Activated T-cell treated with anti-CD3 and anti-CD28 coated beads for 48 hours (primary cell): ENCODE measurements at regions not wholly inside any gene's neighbourhood (a gene's known extent, or its start where the extent isn't known, plus 50 kb on each side); places are given as distances from the start of the nearest gene placed in this dataset.

ENCODE experiments used
- DNase-seq: peaks from one replicate; pipeline ENCODE4 v3.0.0-alpha.2; 2020; ENCODE audit warnings: low read depth

- no peak for DNase-seq
Measured at GRCh38 chr11:128085276-128085675, 502.1 kb downstream of the ETS1 start.

- DNase-seq, result no peak
Measured at GRCh38 chr11:128082574-128082973, 504.8 kb downstream of the ETS1 start.

GRCh38 chr11:128069665-128070064 is 517.7 kb downstream of the ETS1 start:
- no peak for DNase-seq

- DNase-seq, result no peak
Measured at GRCh38 chr11:128067780-128068179, 519.6 kb downstream of the ETS1 start.

GRCh38 chr11:128066399-128066798 is 521.0 kb downstream of the ETS1 start:
- DNase-seq, result no peak

GRCh38 chr11:128061281-128061871 is 526.0 kb downstream of the ETS1 start:
- no peak for DNase-seq

- no peak for DNase-seq
Measured at GRCh38 chr11:128058580-128059208, 528.7 kb downstream of the ETS1 start.

- DNase-seq, result no peak
Measured at GRCh38 chr11:128057786-128058395, 529.5 kb downstream of the ETS1 start.

GRCh38 chr11:128055576-128056217 is 531.7 kb downstream of the ETS1 start:
- no peak for DNase-seq

- DNase-seq, result no peak
Measured at GRCh38 chr11:128053981-128054931, 533.1 kb downstream of the ETS1 start.

- DNase-seq, result no peak
Measured at GRCh38 chr11:128052912-128053641, 534.3 kb downstream of the ETS1 start.

GRCh38 chr11:128048121-128048520 is 539.2 kb downstream of the ETS1 start:
- no peak for DNase-seq

- no peak for DNase-seq
Measured at GRCh38 chr11:128047026-128047425, 540.3 kb downstream of the ETS1 start.

- DNase-seq, result no peak
Measured at GRCh38 chr11:128046213-128046612, 541.1 kb downstream of the ETS1 start.

GRCh38 chr11:128045094-128045725 is 542.1 kb downstream of the ETS1 start:
- DNase-seq, result no peak

GRCh38 chr11:128042290-128042751 is 545.0 kb downstream of the ETS1 start:
- DNase-seq, result no peak

GRCh38 chr11:128040603-128041002 is 546.8 kb downstream of the ETS1 start:
- no peak for DNase-seq

GRCh38 chr11:128039140-128040021 is 548.0 kb downstream of the ETS1 start:
- peak; percentile 69 for DNase-seq

GRCh38 chr11:128036556-128037093 is 550.7 kb downstream of the ETS1 start:
- no peak for DNase-seq
